HG03159 (cell line): ENCODE measurements at regions not wholly inside any gene's neighbourhood (a gene's known extent, or its start where the extent isn't known, plus 50 kb on each side); places are given as distances from the start of the nearest gene placed in this dataset.

Source experiments
- ATAC-seq: cut with Tn5 transposase; IDR thresholded peaks from one replicate; pipeline ENCODE4 v1.9.1; 2021; ENCODE audit warnings: mild to moderate bottlenecking, moderate library complexity; ENCODE audit not compliant: unreplicated experiment

- no peak for ATAC-seq
These were observed 228.2 kb downstream of the TBL1XR1 start for GRCh38 chr3:176969066-176969465.

GRCh38 chr3:176968631-176969030 is 228.7 kb downstream of the TBL1XR1 start:
- ATAC-seq: no peak

GRCh38 chr3:176967522-176967921 is 229.8 kb downstream of the TBL1XR1 start:
- ATAC-seq: no peak

GRCh38 chr3:176964661-176965060 is 232.6 kb downstream of the TBL1XR1 start:
- ATAC-seq: no peak

GRCh38 chr3:176961916-176962315 is 235.4 kb downstream of the TBL1XR1 start:
- no peak for ATAC-seq

GRCh38 chr3:176959867-176960266 is 237.4 kb downstream of the TBL1XR1 start:
- ATAC-seq: no peak

- ATAC-seq: no peak
These were observed 238.7 kb downstream of the TBL1XR1 start for GRCh38 chr3:176958560-176958959.

- no peak for ATAC-seq
These were observed 242.8 kb downstream of the TBL1XR1 start for GRCh38 chr3:176954517-176954916.

GRCh38 chr3:176953106-176954060 is 243.9 kb downstream of the TBL1XR1 start:
- ATAC-seq: no peak

- ATAC-seq: no peak
These were observed 245.5 kb downstream of the TBL1XR1 start for GRCh38 chr3:176951586-176952292.

- ATAC-seq: no peak
These were observed 246.1 kb downstream of the TBL1XR1 start for GRCh38 chr3:176951144-176951543.

- no peak for ATAC-seq
These were observed 246.5 kb downstream of the TBL1XR1 start for GRCh38 chr3:176950743-176951142.

- no peak for ATAC-seq
These were observed 249.1 kb downstream of the TBL1XR1 start for GRCh38 chr3:176948151-176948550.

- ATAC-seq: no peak
These were observed 251.1 kb downstream of the TBL1XR1 start for GRCh38 chr3:176946202-176946601.

- no peak for ATAC-seq
These were observed 255.0 kb downstream of the TBL1XR1 start for GRCh38 chr3:176942305-176942704.

GRCh38 chr3:176941689-176942088 is 255.6 kb downstream of the TBL1XR1 start:
- no peak for ATAC-seq

- peak; percentile 99 for ATAC-seq
These were observed 258.1 kb downstream of the TBL1XR1 start for GRCh38 chr3:176939022-176939817.

- ATAC-seq: no peak
These were observed 259.3 kb downstream of the TBL1XR1 start for GRCh38 chr3:176937994-176938393.

- ATAC-seq: no peak
These were observed 259.7 kb downstream of the TBL1XR1 start for GRCh38 chr3:176937541-176937940.

- ATAC-seq: no peak
These were observed 261.9 kb downstream of the TBL1XR1 start for GRCh38 chr3:176935194-176935888.

GRCh38 chr3:176934698-176935097 is 262.6 kb downstream of the TBL1XR1 start:
- no peak for ATAC-seq
